Thyroid gland (tissue), 4 donors: ENCODE measurements at regions not wholly inside any gene's neighbourhood (a gene's known extent, or its start where the extent isn't known, plus 50 kb on each side); places are given as distances from the start of the nearest gene placed in this dataset.

Experiments used
- DNase-seq, 2 donors: peaks; one replicate each; pipeline ENCODE4 v3.0.0-alpha.2; 2019
- H3K27ac ChIP-seq, 3 donors: fragments of 200-600 bp; sonication (generic); 1 replicate in 2 of 3; 2 replicates in 1 of 3; pipeline ENCODE4 v1.5.1; 2016 to 2019; ENCODE audit warnings: mild to moderate bottlenecking in 1 of 3, moderate library complexity in 1 of 3
- H3K27me3 ChIP-seq: fragments of 200-600 bp; sonication (generic); one replicate; pipeline ENCODE4 v1.5.1; 2019
- H3K36me3 ChIP-seq, 2 donors: fragments of 200-600 bp; sonication (generic); one replicate each; pipeline ENCODE4 v1.5.1; 2016 to 2019
- H3K4me1 ChIP-seq, 2 donors: fragments of 200-600 bp; sonication (generic); one replicate each; pipeline ENCODE4 v1.5.1; 2017 to 2019
- H3K4me3 ChIP-seq, 3 donors: fragments of 200-600 bp; sonication (generic); replicated peaks in 1 of 3; 1 replicate in 2 of 3; 2 replicates in 1 of 3; pipeline ENCODE4 v1.5.1; 2016; ENCODE audit warnings: mild to moderate bottlenecking in 1 of 3
- H3K9me3 ChIP-seq: fragments of 200-600 bp; sonication (generic); one replicate; pipeline ENCODE4 v1.5.1; 2017
- CTCF ChIP-seq, 6 experiments: fragments of 200-600 bp in 3 of 6; fragments of 450-650 bp in 3 of 6; sonication (generic) in 3 of 6; IDR thresholded peaks; one replicate each; pipeline ENCODE4 v1.5.1; 2016 to 2019; ENCODE audit warnings: antibody characterized with exemption in 6 of 6, mild to moderate bottlenecking in 2 of 6, inconsistent platforms in 1 of 6, moderate library complexity in 1 of 6
- POLR2A ChIP-seq, 2 donors: fragments of 450-650 bp; IDR thresholded peaks; one replicate each; pipeline ENCODE4 v1.6.1; 2017; ENCODE audit warnings: antibody characterized with exemption in 2 of 2, mild to moderate bottlenecking in 2 of 2, moderate library complexity in 1 of 2
- WGBS, 2 donors: methylation state at CpG; one replicate each; pipeline ENCODE4 v1.1.5; 2017; 5-methylcytosine and 5-hydroxymethylcytosine counted together
- intact Hi-C: fragments of 100-400 bp; cut with DNase I; formaldehyde crosslinking; loops from one replicate; pipeline ENCODE4 v1.15.1; 2023

- Histone ChIP-seq H3K27me3 (no peaks in the 10 kb centered on the region), H3K36me3 (no peaks in the 10 kb centered on the region), H3K4me1 (no peaks in the 10 kb centered on the region), H3K27ac (no peak overlapping the region), H3K4me3 (no peak overlapping the region), H3K9me3 (no peaks in the 10 kb centered on the region)
- intact Hi-C loops: no loop called here
- 97 to 100% methylated on average over 2 of the region's 2 CpGs for WGBS, 2 donors
- no peak for DNase-seq
- TF ChIP-seq CTCF (IDR thresholded peaks at IDR 0.05): no peak
- no peak for TF ChIP-seq POLR2A (IDR thresholded peaks at IDR 0.05)
Observed at GRCh38 chr15:38920966-38921365, 356.4 kb upstream of the RASGRP1 start.

- Histone ChIP-seq H3K27me3 (no peaks in the 10 kb centered on the region), H3K4me1 (no peaks in the 10 kb centered on the region), H3K9me3 (no peaks in the 10 kb centered on the region), H3K36me3 (no peaks in the 10 kb centered on the region), H3K27ac (no peak overlapping the region), H3K4me3 (no peak overlapping the region)
- TF ChIP-seq POLR2A (IDR thresholded peaks at IDR 0.05): no peak
- no peak for TF ChIP-seq CTCF (IDR thresholded peaks at IDR 0.05)
- no peak for DNase-seq
- intact Hi-C loops: no loop called here
- WGBS, 2 donors: 45 to 87% methylated on average over 2 of the region's 2 CpGs
Observed at GRCh38 chr15:38921471-38921870, 356.9 kb upstream of the RASGRP1 start.

GRCh38 chr15:38928431-38928830 is 363.8 kb upstream of the RASGRP1 start:
- intact Hi-C loops: no loop called here
- Histone ChIP-seq H3K36me3 (no peaks in the 10 kb centered on the region), H3K27ac (no peak overlapping the region), H3K9me3 (no peaks in the 10 kb centered on the region), H3K4me1 (no peaks in the 10 kb centered on the region), H3K4me3 (no peak overlapping the region), H3K27me3 (no peaks in the 10 kb centered on the region)
- 71 to 85% methylated on average over 1 of the region's 1 CpG for WGBS, 2 donors
- no peak for DNase-seq
- TF ChIP-seq CTCF (IDR thresholded peaks at IDR 0.05): no peak
- TF ChIP-seq POLR2A (IDR thresholded peaks at IDR 0.05): no peak

GRCh38 chr15:38930851-38931572 is 366.4 kb upstream of the RASGRP1 start:
- Histone ChIP-seq H3K4me1 (no peaks in the 10 kb centered on the region), H3K9me3 (no peaks in the 10 kb centered on the region), H3K4me3 (no peak overlapping the region), H3K27ac (no peak overlapping the region), H3K36me3 (no peaks in the 10 kb centered on the region), H3K27me3 (no peaks in the 10 kb centered on the region)
- intact Hi-C loops: no loop called here
- DNase-seq: no peak
- 96% methylated on average over 9 of the region's 9 CpGs for WGBS, 2 donors
- no peak for TF ChIP-seq CTCF (IDR thresholded peaks at IDR 0.05)
- TF ChIP-seq POLR2A (IDR thresholded peaks at IDR 0.05): no peak

GRCh38 chr15:38941399-38941953 is 376.9 kb upstream of the RASGRP1 start:
- Histone ChIP-seq H3K27ac (no peak overlapping the region), H3K36me3 (no peaks in the 10 kb centered on the region), H3K27me3 (no peaks in the 10 kb centered on the region), H3K4me1 (no peaks in the 10 kb centered on the region), H3K9me3 (no peaks in the 10 kb centered on the region), H3K4me3 (no peak overlapping the region)
- TF ChIP-seq CTCF (IDR thresholded peaks at IDR 0.05): no peak
- no peak for TF ChIP-seq POLR2A (IDR thresholded peaks at IDR 0.05)
- no peak for DNase-seq
- intact Hi-C loops: no loop called here
- WGBS, 2 donors: 35 to 39% methylated on average over 6 of the region's 6 CpGs
